PC-9 (cell line): ENCODE measurements at regions not wholly inside any gene's neighbourhood (a gene's known extent, or its start where the extent isn't known, plus 50 kb on each side); places are given as distances from the start of the nearest gene placed in this dataset.

Experiments
- BruUV-seq: library from RNA; stranded (reverse); fragments of 400-500 nt; replicated peaks from 2 replicates; lab custom pipeline; 2021; lab: Mats Ljungman, UMichigan
- CTCF ChIA-PET: fragments of 300-600 bp; sonication (Branson Sonifier 250); formaldehyde crosslinking; loops from one replicate; lab custom pipeline; 2022; ENCODE audit warnings: antibody characterized with exemption; lab: Charles Lee
- POLR2A ChIA-PET: fragments of 300-600 bp; sonication (Branson Sonifier 250); formaldehyde crosslinking; loops from one replicate; lab custom pipeline; 2022; ENCODE audit warnings: antibody characterized with exemption; ENCODE audit not compliant: unreplicated experiment; lab: Charles Lee
- DNase-seq, 2 experiments: peaks; one replicate each; pipeline versions ENCODE4 v3.0.0 to v3.0.0-alpha.2; 2015 to 2022; ENCODE audit warnings: mixed read lengths in 1 of 2
- H2AFZ ChIP-seq: fragments of 200-600 bp; sonication (generic); 2 replicates; pipeline ENCODE4 v1.8.1; 2017; ENCODE audit warnings: antibody characterized with exemption
- H3F3A ChIP-seq: fragments of 200-600 bp; sonication (generic); 2 replicates; pipeline ENCODE4 v1.8.1; 2017; ENCODE audit warnings: antibody characterized with exemption, mild to moderate bottlenecking, low read depth; ENCODE audit not compliant: insufficient read depth
- H3K27ac ChIP-seq: fragments of 200-600 bp; sonication (generic); 2 replicates; pipeline ENCODE4 v1.6.1; 2016; ENCODE audit warnings: mixed run types
- H3K27me3 ChIP-seq: fragments of 200-600 bp; sonication (generic); 2 replicates; pipeline ENCODE4 v1.6.1; 2016; ENCODE audit warnings: low read depth, mixed run types; ENCODE audit not compliant: insufficient read depth
- H3K36me3 ChIP-seq: fragments of 200-600 bp; sonication (generic); 2 replicates; pipeline ENCODE4 v1.6.1; 2016; ENCODE audit warnings: low read depth, mixed run types
- H3K4me1 ChIP-seq: fragments of 200-600 bp; sonication (generic); replicated peaks from 2 replicates; pipeline ENCODE4 v1.6.1; 2016; ENCODE audit warnings: mixed run types; ENCODE audit not compliant: insufficient read depth
- H3K4me2 ChIP-seq: fragments of 200-600 bp; sonication (generic); 2 replicates; pipeline ENCODE4 v1.6.1; 2017; ENCODE audit warnings: mixed run types
- H3K4me3 ChIP-seq: fragments of 200-600 bp; sonication (generic); 2 replicates; pipeline ENCODE4 v1.6.1; 2016; ENCODE audit warnings: mixed run types
- H3K79me2 ChIP-seq: fragments of 200-600 bp; sonication (generic); 2 replicates; pipeline ENCODE4 v1.6.1; 2017; ENCODE audit warnings: low read depth, mixed run types
- H3K9me2 ChIP-seq: fragments of 200-600 bp; sonication (generic); 2 replicates; pipeline ENCODE4 v1.8.1; 2017; ENCODE audit warnings: mild to moderate bottlenecking; ENCODE audit not compliant: insufficient read depth
- H3K9me3 ChIP-seq: fragments of 200-600 bp; sonication (generic); 2 replicates; pipeline ENCODE4 v1.8.1; 2016; ENCODE audit warnings: low read depth; ENCODE audit not compliant: insufficient read depth
- H4K20me1 ChIP-seq: fragments of 200-600 bp; sonication (generic); 2 replicates; pipeline ENCODE4 v1.8.1; 2017; ENCODE audit not compliant: insufficient read depth
- EZH2 ChIP-seq: fragments of 200-600 bp; sonication (generic); IDR thresholded peaks from 2 replicates; pipeline ENCODE4 v1.8.0; 2017; ENCODE audit warnings: antibody characterized with exemption, low read depth
- intact Hi-C: fragments of 100-400 bp; cut with micrococcal nuclease; formaldehyde crosslinking; loops from one replicate; pipeline ENCODE4 v1.10.0; 2022; ENCODE audit not compliant: unreplicated experiment
- TF ChIP-seq, protein P1 (sequence below): fragments of 200-600 bp; sonication (generic); conservative IDR thresholded peaks from 2 replicates; pipeline ENCODE4 v1.6.1; 2017; ENCODE audit warnings: mixed run types, antibody characterized with exemption, mild to moderate bottlenecking, moderate library complexity

DNA sequence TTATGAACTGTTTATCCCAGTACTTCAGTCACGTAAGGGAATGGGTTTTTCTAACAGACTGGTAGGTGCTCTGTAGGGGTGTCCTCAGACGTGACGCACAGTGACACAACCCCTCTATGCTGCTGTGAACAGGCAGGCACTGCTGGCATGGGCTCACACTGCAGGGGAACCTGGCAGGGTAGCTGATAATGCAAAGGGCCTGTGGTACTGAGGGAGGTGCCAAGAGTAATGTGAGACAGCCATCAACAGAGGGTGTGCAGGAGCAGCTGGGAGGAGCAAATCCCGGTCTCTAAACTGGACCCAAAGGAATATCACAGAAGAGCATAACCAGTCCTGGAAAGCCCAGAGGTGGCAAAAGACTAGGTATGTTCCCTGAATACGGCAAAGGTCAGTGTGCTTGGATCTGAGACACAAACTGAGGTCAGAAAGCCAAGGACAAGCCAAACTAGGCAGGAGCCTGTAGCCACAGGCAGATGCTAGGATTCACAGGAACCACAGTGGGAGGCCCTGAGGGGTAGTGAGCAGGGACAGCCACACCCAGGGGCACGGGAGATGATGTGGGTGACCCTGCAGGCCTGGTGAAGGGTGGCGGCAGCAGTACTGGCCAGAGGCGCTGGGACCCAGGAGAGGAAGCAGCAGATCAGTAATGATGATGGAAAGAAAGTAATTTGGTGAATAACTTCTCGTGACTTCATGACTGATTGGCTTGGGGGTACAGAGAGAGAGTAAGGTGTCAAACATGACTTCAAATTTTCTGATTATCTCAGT, 248.1 kb upstream of the CHRNA7 start:
- Histone ChIP-seq H3K27me3 (peaks cover 14% of the 10 kb centered on the region), H3K4me3 (no peak overlapping the region), H4K20me1 (no peaks in the 10 kb centered on the region), H3K4me1 (no peaks in the 10 kb centered on the region), H3F3A (no peaks in the 10 kb centered on the region), H3K9me2 (no peaks in the 10 kb centered on the region), H3K4me2 (no peak overlapping the region), H3K27ac (no peak overlapping the region), H3K9me3 (no peaks in the 10 kb centered on the region), H2AFZ (no peak overlapping the region), H3K79me2 (no peaks in the 10 kb centered on the region), H3K36me3 (no peaks in the 10 kb centered on the region)
- no peak for TF ChIP-seq EZH2
- TF ChIP-seq, protein P1, sequence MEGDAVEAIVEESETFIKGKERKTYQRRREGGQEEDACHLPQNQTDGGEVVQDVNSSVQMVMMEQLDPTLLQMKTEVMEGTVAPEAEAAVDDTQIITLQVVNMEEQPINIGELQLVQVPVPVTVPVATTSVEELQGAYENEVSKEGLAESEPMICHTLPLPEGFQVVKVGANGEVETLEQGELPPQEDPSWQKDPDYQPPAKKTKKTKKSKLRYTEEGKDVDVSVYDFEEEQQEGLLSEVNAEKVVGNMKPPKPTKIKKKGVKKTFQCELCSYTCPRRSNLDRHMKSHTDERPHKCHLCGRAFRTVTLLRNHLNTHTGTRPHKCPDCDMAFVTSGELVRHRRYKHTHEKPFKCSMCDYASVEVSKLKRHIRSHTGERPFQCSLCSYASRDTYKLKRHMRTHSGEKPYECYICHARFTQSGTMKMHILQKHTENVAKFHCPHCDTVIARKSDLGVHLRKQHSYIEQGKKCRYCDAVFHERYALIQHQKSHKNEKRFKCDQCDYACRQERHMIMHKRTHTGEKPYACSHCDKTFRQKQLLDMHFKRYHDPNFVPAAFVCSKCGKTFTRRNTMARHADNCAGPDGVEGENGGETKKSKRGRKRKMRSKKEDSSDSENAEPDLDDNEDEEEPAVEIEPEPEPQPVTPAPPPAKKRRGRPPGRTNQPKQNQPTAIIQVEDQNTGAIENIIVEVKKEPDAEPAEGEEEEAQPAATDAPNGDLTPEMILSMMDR: no peak
- ChIA-PET CTCF (no interaction called here), POLR2A (no interaction called here)
- no peak for DNase-seq
- BruUV-seq: no TSS peak
- intact Hi-C loops: no loop called here

DNA sequence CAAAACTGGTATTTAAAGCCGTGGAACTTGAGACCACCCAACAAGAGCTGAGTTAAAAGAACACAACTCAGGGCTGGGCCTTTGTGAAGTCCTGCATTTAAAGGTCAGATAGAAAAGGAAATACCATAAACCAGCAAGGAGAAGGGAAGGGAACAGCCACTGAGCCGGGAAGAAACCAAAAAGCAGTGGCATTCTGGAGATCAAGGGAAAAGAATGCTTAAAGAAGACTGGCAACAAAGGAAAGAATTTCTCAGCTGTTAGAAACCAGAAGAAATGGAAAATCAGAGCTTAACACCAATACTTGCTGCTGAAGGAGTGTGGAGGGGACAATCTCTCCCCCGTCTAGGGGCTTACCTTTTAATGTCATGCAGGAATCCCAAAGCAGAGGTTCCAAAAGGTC, 247.4 kb upstream of the CHRNA7 start:
- no peak overlapping the region for H3K4me3 ChIP-seq
- no peak for DNase-seq
- no peak overlapping the region for H2AFZ ChIP-seq
- peaks cover 11% of the 10 kb centered on the region for H3K27me3 ChIP-seq
- CTCF ChIA-PET: no interaction called here
- no TSS peak for BruUV-seq
- H4K20me1 ChIP-seq: no peaks in the 10 kb centered on the region
- no peaks in the 10 kb centered on the region for H3K79me2 ChIP-seq
- H3K36me3 ChIP-seq: no peaks in the 10 kb centered on the region
- TF ChIP-seq, protein P1: no peak
- no peak for TF ChIP-seq EZH2
- H3K27ac ChIP-seq: no peak overlapping the region
- no peaks in the 10 kb centered on the region for H3F3A ChIP-seq
- H3K9me2 ChIP-seq: no peaks in the 10 kb centered on the region
- intact Hi-C loops: no loop called here
- POLR2A ChIA-PET: no interaction called here
- no peaks in the 10 kb centered on the region for H3K4me1 ChIP-seq
- no peak overlapping the region for H3K4me2 ChIP-seq
- H3K9me3 ChIP-seq: no peaks in the 10 kb centered on the region

DNA sequence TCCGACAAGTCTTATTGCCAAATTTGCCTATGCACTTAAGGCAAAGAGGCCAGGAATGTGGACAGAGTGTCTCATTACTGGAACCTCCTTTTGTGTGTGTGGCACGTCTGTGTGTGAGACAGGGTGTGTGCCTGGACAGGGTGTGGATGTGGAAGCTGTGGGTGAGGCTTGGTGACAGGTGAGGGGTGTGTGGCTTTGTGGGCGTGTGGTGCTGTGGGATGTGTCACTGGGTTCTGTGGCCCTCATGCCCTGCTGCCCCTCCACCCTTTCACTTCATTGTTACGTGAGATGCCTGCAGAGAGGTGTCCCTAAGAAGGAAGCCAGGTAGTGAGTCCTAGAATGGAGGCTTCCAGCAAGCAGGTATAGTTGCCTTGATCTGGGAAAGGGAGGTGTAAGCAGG, 244.0 kb upstream of the CHRNA7 start:
- Histone ChIP-seq H3F3A (no peaks in the 10 kb centered on the region), H2AFZ (no peak overlapping the region), H3K27ac (no peak overlapping the region), H3K4me2 (no peak overlapping the region), H3K36me3 (no peaks in the 10 kb centered on the region), H3K9me2 (no peaks in the 10 kb centered on the region), H3K4me3 (no peak overlapping the region), H3K27me3 (no peaks in the 10 kb centered on the region), H3K79me2 (no peaks in the 10 kb centered on the region), H3K4me1 (no peaks in the 10 kb centered on the region), H4K20me1 (no peaks in the 10 kb centered on the region), H3K9me3 (no peaks in the 10 kb centered on the region)
- intact Hi-C loops: no loop called here
- CTCF ChIA-PET: no interaction called here
- BruUV-seq: no TSS peak
- no peak for DNase-seq
- POLR2A ChIA-PET: no interaction called here
- TF ChIP-seq, protein P1: no peak
- no peak for TF ChIP-seq EZH2
